ENCODE measurements at regions not wholly inside any gene's neighbourhood (a gene's known extent, or its start where the extent isn't known, plus 50 kb on each side); places are given as distances from the start of the nearest gene placed in this dataset.

DNA sequence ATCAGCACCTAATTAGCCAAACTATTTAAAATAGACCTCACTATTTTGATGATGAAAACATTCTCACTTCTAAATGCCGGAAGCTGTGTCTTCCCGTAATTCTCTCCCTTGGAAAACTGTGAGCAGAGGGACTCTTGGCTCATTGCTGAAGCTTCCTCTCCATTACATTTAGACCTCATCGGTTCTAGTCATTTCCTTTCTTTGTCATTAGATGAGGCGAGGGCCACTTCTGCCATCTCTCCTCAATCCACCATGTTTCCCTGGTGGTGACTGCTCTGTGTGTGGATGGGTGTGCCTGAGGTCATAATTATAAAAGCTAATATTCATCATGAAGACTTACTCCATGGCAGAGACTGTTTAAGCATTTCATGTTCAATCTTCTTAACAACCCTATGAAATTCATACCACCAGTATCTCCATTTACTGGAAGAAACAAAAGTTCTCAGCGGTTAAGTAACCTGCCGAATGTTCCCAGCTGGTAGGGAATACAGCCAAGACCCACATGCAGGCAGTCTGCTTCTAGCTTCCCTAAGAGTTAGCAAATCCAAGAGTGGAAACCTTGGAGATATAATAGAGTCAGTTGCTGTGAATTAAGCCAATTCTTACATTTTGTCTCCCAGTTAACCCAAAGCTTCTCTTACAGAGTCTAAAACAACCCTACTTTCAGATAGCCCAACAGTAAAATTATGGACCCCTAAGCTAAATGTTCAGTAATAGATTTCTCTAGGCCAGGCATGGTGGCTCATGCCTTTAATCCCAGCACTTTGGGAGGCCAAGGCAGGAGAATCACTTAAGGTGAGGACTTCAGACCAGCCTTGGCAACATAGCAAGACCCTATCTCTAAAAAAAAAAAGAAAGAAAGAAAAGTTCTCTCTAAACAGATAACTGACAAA lies 156.2 kb downstream of the ZBTB18 start:
- Histone ChIP-seq H3K4me3 (ENCODE audit: low read depth in 1 of 3, low read length in 3 of 3) (no peak overlapping the region), H3K36me3 (ENCODE audit: control insufficient read depth in 3 of 3, insufficient read depth in 2 of 3, low read depth in 1 of 3, low read length in 3 of 3) (no peaks in the 10 kb centered on the region), H3K4me1 (ENCODE audit: control insufficient read depth in 3 of 3, insufficient read depth in 2 of 3, low read depth in 1 of 3, low read length in 2 of 3) (no peaks in the 10 kb centered on the region), H3K9me3 (ENCODE audit: control insufficient read depth in 2 of 2, insufficient read depth in 1 of 2, low read depth in 1 of 2, low read length in 1 of 2) (no peaks in the 10 kb centered on the region), H3K27me3 (ENCODE audit: control insufficient read depth in 3 of 3, insufficient read depth in 3 of 3, low read length in 3 of 3) (no peaks in the 10 kb centered on the region), H3K27ac (ENCODE audit: low read depth in 1 of 3, low read length in 2 of 3) (no peak overlapping the region)
- DNase-seq, result no peak
- no peak for FAIRE-seq
- WGBS, 3 donors, result 84 to 91% (median 90%) methylated on average over 6 of the region's 6 CpGs

DNA sequence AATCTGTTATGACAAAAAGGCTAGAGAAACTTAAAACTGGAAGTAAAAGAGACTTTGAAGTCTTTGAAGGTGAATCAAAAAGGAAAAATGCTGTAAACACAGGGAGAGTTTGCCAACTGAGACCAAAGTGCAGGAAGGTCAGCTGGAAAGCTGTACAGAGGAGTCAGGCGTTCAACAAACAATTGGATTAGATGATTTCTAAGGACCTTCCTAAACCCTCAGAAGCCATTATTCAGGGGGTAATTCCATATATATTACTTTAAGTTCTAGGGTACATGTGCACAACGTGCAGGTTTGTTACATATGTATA lies 156.8 kb downstream of the ZBTB18 start:
- no peaks in the 10 kb centered on the region for H3K27me3 ChIP-seq (ENCODE audit: control insufficient read depth in 3 of 3, insufficient read depth in 3 of 3, low read length in 3 of 3)
- DNase-seq (peak in 1 of 2 donors; percentile 14), FAIRE-seq (no peak)
- H3K4me3 ChIP-seq (ENCODE audit: low read depth in 1 of 3, low read length in 3 of 3), result no peak overlapping the region
- H3K36me3 ChIP-seq (ENCODE audit: control insufficient read depth in 3 of 3, insufficient read depth in 2 of 3, low read depth in 1 of 3, low read length in 3 of 3), result no peaks in the 10 kb centered on the region
- WGBS, 3 donors, result 30 to 60% (median 31%) methylated on average over 2 of the region's 2 CpGs
- no peaks in the 10 kb centered on the region for H3K4me1 ChIP-seq (ENCODE audit: control insufficient read depth in 3 of 3, insufficient read depth in 2 of 3, low read depth in 1 of 3, low read length in 2 of 3)
- H3K27ac ChIP-seq (ENCODE audit: low read depth in 1 of 3, low read length in 2 of 3), result no peak overlapping the region
- no peaks in the 10 kb centered on the region for H3K9me3 ChIP-seq (ENCODE audit: control insufficient read depth in 2 of 2, insufficient read depth in 1 of 2, low read depth in 1 of 2, low read length in 1 of 2)

DNA sequence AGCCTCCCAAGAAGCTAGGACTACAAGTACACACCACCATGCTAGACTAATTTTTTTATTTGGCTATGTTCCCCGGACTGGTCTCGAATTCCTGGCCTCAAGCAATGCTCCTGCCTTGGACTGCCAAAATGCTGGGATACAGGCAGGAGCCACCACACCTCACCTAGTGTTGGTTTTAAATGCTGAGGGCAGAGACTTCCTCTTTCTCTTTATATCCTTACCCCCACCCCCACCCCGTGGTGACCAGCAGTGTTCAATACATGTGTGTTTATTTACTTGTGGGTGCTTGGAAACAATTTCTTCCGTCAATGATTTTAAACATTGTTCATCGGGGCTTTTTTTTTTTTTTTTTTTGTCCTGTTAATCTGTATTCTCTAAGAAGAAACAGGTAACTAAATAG lies 158.9 kb downstream of the ZBTB18 start:
- Histone ChIP-seq H3K36me3 (ENCODE audit: control insufficient read depth in 3 of 3, insufficient read depth in 2 of 3, low read depth in 1 of 3, low read length in 3 of 3) (no peaks in the 10 kb centered on the region), H3K4me3 (ENCODE audit: low read depth in 1 of 3, low read length in 3 of 3) (no peak overlapping the region), H3K4me1 (ENCODE audit: control insufficient read depth in 3 of 3, insufficient read depth in 2 of 3, low read depth in 1 of 3, low read length in 2 of 3) (no peaks in the 10 kb centered on the region), H3K27ac (ENCODE audit: low read depth in 1 of 3, low read length in 2 of 3) (no peak overlapping the region), H3K9me3 (ENCODE audit: control insufficient read depth in 2 of 2, insufficient read depth in 1 of 2, low read depth in 1 of 2, low read length in 1 of 2) (no peaks in the 10 kb centered on the region), H3K27me3 (ENCODE audit: control insufficient read depth in 3 of 3, insufficient read depth in 3 of 3, low read length in 3 of 3) (no peaks in the 10 kb centered on the region)
- 57 to 62% (median 59%) methylated on average over 5 of the region's 5 CpGs for WGBS, 3 donors
- FAIRE-seq (no peak), DNase-seq (no peak)

DNA sequence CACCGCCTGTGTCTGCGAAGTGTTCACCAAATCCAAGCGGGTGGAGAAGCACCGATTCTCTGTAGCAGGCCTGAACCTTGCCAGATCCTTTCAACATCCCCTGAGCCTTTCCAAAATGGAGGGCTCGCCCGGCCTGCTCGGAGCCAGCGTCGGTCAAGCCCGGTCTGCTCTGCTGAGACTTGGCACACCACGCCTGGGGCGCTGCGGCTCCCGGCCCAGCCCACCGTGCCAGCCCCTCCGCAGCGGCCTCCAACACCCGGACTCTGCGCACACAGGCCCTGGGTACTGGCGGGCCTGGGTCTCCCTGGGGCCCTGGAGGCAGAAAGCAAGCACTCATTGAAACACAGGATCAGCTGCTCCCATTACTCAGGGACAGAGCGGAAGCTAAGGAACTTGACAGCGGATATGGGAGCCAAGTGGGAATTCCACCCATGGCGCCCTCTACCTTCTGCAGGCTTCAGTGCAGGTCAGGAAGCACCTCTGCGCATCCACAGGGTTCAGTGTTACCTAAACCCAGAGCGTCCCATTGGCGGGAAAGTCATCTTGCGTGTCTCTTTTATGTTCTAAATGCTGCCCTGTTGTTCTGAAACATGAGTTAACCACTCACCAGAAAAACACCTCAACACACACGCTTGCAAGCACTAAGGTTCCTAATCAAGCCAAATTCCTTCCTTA lies 159.9 kb downstream of the ZBTB18 start:
- FAIRE-seq (no peak), DNase-seq (peak; percentile 13 to 15)
- Histone ChIP-seq H3K9me3 (ENCODE audit: control insufficient read depth in 2 of 2, insufficient read depth in 1 of 2, low read depth in 1 of 2, low read length in 1 of 2) (peaks cover 0 to 4% of the 10 kb centered on the region in 2 donors), H3K27me3 (ENCODE audit: control insufficient read depth in 3 of 3, insufficient read depth in 3 of 3, low read length in 3 of 3) (no peaks in the 10 kb centered on the region), H3K36me3 (ENCODE audit: control insufficient read depth in 3 of 3, insufficient read depth in 2 of 3, low read depth in 1 of 3, low read length in 3 of 3) (no peaks in the 10 kb centered on the region), H3K4me1 (ENCODE audit: control insufficient read depth in 3 of 3, insufficient read depth in 2 of 3, low read depth in 1 of 3, low read length in 2 of 3) (no peaks in the 10 kb centered on the region), H3K27ac (ENCODE audit: low read depth in 1 of 3, low read length in 2 of 3) (no peak overlapping the region), H3K4me3 (ENCODE audit: low read depth in 1 of 3, low read length in 3 of 3) (no peak overlapping the region)
- 93 to 94% (median 93%) methylated on average over 28 of the region's 28 CpGs for WGBS, 3 donors

DNA sequence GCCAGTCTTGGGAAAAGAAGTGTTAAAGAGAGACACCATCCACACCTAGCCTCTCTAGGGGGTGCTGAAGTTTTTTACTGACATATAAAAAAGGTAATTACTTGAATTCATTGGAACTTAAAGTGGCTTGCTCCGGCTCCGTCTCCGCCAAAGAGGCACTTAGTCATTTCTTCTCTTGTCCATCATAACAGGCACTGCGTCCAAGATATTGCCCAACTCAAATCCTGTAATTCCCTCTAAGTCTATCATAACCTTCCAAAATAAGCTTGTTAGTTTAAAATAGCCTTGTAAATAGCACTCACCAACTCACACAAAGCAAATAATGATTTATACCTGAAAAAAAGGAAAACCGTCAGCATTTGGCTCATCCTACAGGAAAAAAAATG lies 160.5 kb downstream of the ZBTB18 start:
- no peaks in the 10 kb centered on the region for H3K36me3 ChIP-seq (ENCODE audit: control insufficient read depth in 3 of 3, insufficient read depth in 2 of 3, low read depth in 1 of 3, low read length in 3 of 3)
- H3K9me3 ChIP-seq (ENCODE audit: control insufficient read depth in 2 of 2, insufficient read depth in 1 of 2, low read depth in 1 of 2, low read length in 1 of 2), result peaks cover 0 to 4% of the 10 kb centered on the region in 2 donors
- no peaks in the 10 kb centered on the region for H3K4me1 ChIP-seq (ENCODE audit: control insufficient read depth in 3 of 3, insufficient read depth in 2 of 3, low read depth in 1 of 3, low read length in 2 of 3)
- H3K4me3 ChIP-seq (ENCODE audit: low read depth in 1 of 3, low read length in 3 of 3), result no peak overlapping the region
- 75 to 97% (median 96%) methylated on average over 5 of the region's 5 CpGs for WGBS, 3 donors
- DNase-seq (no peak), FAIRE-seq (no peak)
- no peaks in the 10 kb centered on the region for H3K27me3 ChIP-seq (ENCODE audit: control insufficient read depth in 3 of 3, insufficient read depth in 3 of 3, low read length in 3 of 3)
- no peak overlapping the region for H3K27ac ChIP-seq (ENCODE audit: low read depth in 1 of 3, low read length in 2 of 3)

DNA sequence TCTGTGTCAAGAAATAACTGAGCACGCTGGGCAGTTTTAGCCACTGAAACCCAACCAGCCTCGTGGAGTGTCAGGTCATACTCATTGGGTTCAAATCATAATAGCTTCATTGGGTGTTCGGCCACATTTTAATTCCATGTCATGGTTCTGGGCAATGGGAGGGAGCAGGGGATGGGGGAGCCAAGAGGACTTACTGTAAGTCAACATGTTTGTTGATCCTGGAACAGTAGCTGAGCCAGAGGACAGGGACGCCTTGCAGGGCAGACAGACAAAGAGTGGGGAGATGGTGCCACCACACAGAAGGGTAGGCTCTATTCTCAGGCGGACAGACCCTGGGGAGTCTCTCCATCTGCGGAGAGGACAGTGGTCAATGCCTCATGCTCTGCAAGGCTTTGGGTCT lies 161.1 kb downstream of the ZBTB18 start:
- Histone ChIP-seq H3K36me3 (ENCODE audit: control insufficient read depth in 3 of 3, insufficient read depth in 2 of 3, low read depth in 1 of 3, low read length in 3 of 3) (no peaks in the 10 kb centered on the region), H3K27me3 (ENCODE audit: control insufficient read depth in 3 of 3, insufficient read depth in 3 of 3, low read length in 3 of 3) (no peaks in the 10 kb centered on the region), H3K4me1 (ENCODE audit: control insufficient read depth in 3 of 3, insufficient read depth in 2 of 3, low read depth in 1 of 3, low read length in 2 of 3) (no peaks in the 10 kb centered on the region), H3K9me3 (ENCODE audit: control insufficient read depth in 2 of 2, insufficient read depth in 1 of 2, low read depth in 1 of 2, low read length in 1 of 2) (peaks cover 0 to 4% of the 10 kb centered on the region in 2 donors), H3K4me3 (ENCODE audit: low read depth in 1 of 3, low read length in 3 of 3) (no peak overlapping the region), H3K27ac (ENCODE audit: low read depth in 1 of 3, low read length in 2 of 3) (no peak overlapping the region)
- FAIRE-seq (no peak), DNase-seq (no peak)
- WGBS, 3 donors, result 85 to 93% (median 89%) methylated on average over 6 of the region's 6 CpGs

DNA sequence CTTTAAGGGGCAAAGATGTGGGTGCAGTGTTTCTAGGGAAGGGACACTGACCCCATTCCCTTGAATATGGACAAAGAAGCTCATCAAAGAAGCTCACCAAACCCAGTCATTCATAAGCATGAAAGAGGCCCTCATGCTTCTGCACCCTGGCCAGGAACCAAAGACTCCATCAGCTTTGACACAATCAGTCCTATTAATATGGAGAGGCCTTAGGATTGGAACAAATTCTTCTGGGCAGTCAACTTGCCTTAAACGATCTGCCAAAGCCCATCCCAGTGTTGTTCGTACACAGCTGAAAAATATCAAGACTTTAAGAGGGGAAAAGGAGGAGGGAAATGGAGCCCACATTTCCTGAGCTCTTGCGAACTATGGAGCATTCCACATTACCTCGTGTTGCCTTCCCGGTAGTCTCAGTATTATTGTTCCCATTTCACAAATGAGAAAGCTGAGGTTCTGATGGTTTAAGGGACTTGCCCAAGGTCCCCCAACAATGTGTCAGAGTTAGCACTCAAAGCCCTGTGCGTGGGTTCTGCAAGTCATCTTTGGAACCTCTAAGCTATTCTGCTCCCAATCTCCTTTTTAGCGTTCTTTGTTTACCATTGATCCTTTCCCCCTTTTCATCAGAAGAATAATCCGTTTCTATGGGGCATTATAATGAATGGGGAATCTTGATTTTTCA lies 161.9 kb downstream of the ZBTB18 start:
- Histone ChIP-seq H3K27me3 (ENCODE audit: control insufficient read depth in 3 of 3, insufficient read depth in 3 of 3, low read length in 3 of 3) (no peaks in the 10 kb centered on the region), H3K27ac (ENCODE audit: low read depth in 1 of 3, low read length in 2 of 3) (no peak overlapping the region), H3K36me3 (ENCODE audit: control insufficient read depth in 3 of 3, insufficient read depth in 2 of 3, low read depth in 1 of 3, low read length in 3 of 3) (no peaks in the 10 kb centered on the region), H3K9me3 (ENCODE audit: control insufficient read depth in 2 of 2, insufficient read depth in 1 of 2, low read depth in 1 of 2, low read length in 1 of 2) (peaks cover 0 to 4% of the 10 kb centered on the region in 2 donors), H3K4me3 (ENCODE audit: low read depth in 1 of 3, low read length in 3 of 3) (no peak overlapping the region), H3K4me1 (ENCODE audit: control insufficient read depth in 3 of 3, insufficient read depth in 2 of 3, low read depth in 1 of 3, low read length in 2 of 3) (no peaks in the 10 kb centered on the region)
- no peak for FAIRE-seq
- WGBS, 3 donors, result 58 to 76% (median 69%) methylated on average over 8 of the region's 8 CpGs
- DNase-seq, result no peak

DNA sequence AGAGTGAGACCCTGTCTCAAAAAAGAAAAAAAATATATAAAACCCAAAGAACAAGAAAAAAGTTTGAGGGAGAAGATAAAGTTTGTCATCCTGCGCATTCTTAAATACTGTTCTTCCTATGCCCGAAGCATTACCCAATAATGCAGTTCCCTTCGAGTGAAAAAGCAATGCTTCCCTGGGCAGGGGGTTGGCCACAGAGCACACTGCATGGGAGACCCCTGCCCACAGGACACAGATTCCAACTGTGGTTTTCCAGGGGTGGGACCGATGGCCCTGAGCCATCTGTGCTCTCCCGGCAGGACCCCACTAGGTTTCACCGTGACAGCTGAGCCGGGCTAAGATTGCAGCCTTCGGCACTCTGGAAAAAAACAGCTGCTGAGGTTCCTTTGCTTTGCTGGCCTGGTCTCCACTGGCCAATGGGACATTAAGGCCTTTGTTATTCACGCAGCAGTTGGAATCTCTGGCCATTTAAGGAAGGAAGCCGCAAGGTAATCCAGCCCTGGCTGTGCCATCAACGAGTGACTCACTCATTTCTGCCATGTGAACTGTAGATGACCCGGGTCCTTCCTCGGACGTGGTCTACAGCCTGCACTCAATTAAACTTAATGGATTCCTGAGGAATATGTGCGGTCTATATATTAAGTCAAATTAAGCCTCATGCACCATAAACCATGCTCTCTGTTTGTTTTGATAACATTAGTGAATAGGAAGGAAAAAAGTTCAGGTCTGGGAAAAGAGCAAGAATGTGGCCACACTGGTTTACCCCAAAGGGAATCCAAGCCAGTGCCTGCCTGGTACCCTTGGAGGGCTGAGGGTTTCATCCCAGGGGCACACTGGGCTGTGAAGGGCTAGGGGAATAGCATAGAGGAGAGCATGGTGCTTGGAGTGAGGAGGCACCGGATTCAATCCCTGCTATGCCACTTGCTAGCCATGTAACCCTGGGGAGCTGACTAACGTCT lies 163.2 kb downstream of the ZBTB18 start:
- Histone ChIP-seq H3K4me1 (ENCODE audit: control insufficient read depth in 3 of 3, insufficient read depth in 2 of 3, low read depth in 1 of 3, low read length in 2 of 3) (no peaks in the 10 kb centered on the region), H3K4me3 (ENCODE audit: low read depth in 1 of 3, low read length in 3 of 3) (no peak overlapping the region), H3K36me3 (ENCODE audit: control insufficient read depth in 3 of 3, insufficient read depth in 2 of 3, low read depth in 1 of 3, low read length in 3 of 3) (no peaks in the 10 kb centered on the region), H3K27ac (ENCODE audit: low read depth in 1 of 3, low read length in 2 of 3) (peak overlapping the region in 1 of 3 donors; percentile 62), H3K9me3 (ENCODE audit: control insufficient read depth in 2 of 2, insufficient read depth in 1 of 2, low read depth in 1 of 2, low read length in 1 of 2) (peaks cover 0 to 4% of the 10 kb centered on the region in 2 donors), H3K27me3 (ENCODE audit: control insufficient read depth in 3 of 3, insufficient read depth in 3 of 3, low read length in 3 of 3) (no peaks in the 10 kb centered on the region)
- no peak for FAIRE-seq
- no peak for DNase-seq
- WGBS, 3 donors, result 62 to 74% (median 67%) methylated on average over 17 of the region's 17 CpGs
